Left ventricle myocardium inferior (tissue), 1 donor: ENCODE measurements at regions not wholly inside any gene's neighbourhood (a gene's known extent, or its start where the extent isn't known, plus 50 kb on each side); places are given as distances from the start of the nearest gene placed in this dataset.
A peak's percentile ranks its signal among the peaks of the same experiment; 100 is the strongest.

Source experiments
- DNase-seq: peaks from one replicate; pipeline ENCODE4 v3.0.0-alpha.2; 2020
- H3K27ac ChIP-seq: fragments of 200-600 bp; replicated peaks from 2 replicates; pipeline ENCODE4 v1.8.0; 2021
- H3K27me3 ChIP-seq: fragments of 200-600 bp; 2 replicates; pipeline ENCODE4 v1.8.0; 2021; ENCODE audit warnings: low read depth
- H3K36me3 ChIP-seq: fragments of 200-600 bp; 2 replicates; pipeline ENCODE4 v1.8.0; 2021
- H3K4me1 ChIP-seq: fragments of 200-600 bp; 2 replicates; pipeline ENCODE4 v1.8.0; 2021
- H3K4me3 ChIP-seq: fragments of 200-600 bp; 2 replicates; pipeline ENCODE4 v1.8.0; 2021; ENCODE audit warnings: mild to moderate bottlenecking, moderate library complexity
- H3K9me3 ChIP-seq: fragments of 200-600 bp; replicated peaks from 2 replicates; pipeline ENCODE4 v1.8.0; 2021
- intact Hi-C: fragments of 100-400 bp; cut with micrococcal nuclease; formaldehyde crosslinking; loops from one replicate; pipeline ENCODE4 v1.11.0; 2022
- TF ChIP-seq, protein P1 (sequence below): fragments of 200-600 bp; IDR thresholded peaks from 2 replicates; pipeline ENCODE4 v1.8.0; 2021; ENCODE audit warnings: antibody characterized with exemption, mild to moderate bottlenecking, borderline replicate concordance
- donor health status: DM: no; HTN: yes; CAD: no; lungs with severe emphysema.

GRCh38 chr12:88325076-88325815 is 183.1 kb downstream of the TMTC3 start:
- Histone ChIP-seq H3K4me1 (no peaks in the 10 kb centered on the region), H3K9me3 (no peaks in the 10 kb centered on the region), H3K4me3 (no peak overlapping the region), H3K27me3 (no peaks in the 10 kb centered on the region), H3K36me3 (no peaks in the 10 kb centered on the region), H3K27ac (peak overlapping the region; percentile 70)
- intact Hi-C loops: no loop called here
- DNase-seq: no peak
- TF ChIP-seq, protein P1, sequence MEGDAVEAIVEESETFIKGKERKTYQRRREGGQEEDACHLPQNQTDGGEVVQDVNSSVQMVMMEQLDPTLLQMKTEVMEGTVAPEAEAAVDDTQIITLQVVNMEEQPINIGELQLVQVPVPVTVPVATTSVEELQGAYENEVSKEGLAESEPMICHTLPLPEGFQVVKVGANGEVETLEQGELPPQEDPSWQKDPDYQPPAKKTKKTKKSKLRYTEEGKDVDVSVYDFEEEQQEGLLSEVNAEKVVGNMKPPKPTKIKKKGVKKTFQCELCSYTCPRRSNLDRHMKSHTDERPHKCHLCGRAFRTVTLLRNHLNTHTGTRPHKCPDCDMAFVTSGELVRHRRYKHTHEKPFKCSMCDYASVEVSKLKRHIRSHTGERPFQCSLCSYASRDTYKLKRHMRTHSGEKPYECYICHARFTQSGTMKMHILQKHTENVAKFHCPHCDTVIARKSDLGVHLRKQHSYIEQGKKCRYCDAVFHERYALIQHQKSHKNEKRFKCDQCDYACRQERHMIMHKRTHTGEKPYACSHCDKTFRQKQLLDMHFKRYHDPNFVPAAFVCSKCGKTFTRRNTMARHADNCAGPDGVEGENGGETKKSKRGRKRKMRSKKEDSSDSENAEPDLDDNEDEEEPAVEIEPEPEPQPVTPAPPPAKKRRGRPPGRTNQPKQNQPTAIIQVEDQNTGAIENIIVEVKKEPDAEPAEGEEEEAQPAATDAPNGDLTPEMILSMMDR: no peak

DNA sequence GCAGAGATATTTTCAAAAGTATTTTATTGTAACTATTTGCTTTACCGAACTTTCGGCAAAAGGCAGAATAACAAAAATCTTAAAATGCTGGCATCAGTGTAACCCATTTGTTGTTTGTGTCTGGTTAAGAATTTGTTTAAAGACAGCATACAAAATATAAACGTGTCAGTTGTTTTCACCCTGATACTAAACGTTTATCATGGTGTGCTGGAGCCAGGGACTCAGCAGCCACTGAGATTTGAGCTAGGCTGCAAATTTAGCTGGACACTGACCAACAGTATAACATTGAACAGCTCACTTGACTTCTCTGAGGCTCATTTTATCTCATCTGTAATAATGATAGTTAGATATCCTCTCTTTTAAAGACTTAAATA is 183.7 kb downstream of the TMTC3 start:
- Histone ChIP-seq H3K27me3 (no peaks in the 10 kb centered on the region), H3K27ac (peak overlapping the region; percentile 70), H3K4me3 (no peak overlapping the region), H3K9me3 (no peaks in the 10 kb centered on the region), H3K36me3 (no peaks in the 10 kb centered on the region), H3K4me1 (no peaks in the 10 kb centered on the region)
- TF ChIP-seq, protein P1: no peak
- intact Hi-C loops: no loop called here
- no peak for DNase-seq

DNA sequence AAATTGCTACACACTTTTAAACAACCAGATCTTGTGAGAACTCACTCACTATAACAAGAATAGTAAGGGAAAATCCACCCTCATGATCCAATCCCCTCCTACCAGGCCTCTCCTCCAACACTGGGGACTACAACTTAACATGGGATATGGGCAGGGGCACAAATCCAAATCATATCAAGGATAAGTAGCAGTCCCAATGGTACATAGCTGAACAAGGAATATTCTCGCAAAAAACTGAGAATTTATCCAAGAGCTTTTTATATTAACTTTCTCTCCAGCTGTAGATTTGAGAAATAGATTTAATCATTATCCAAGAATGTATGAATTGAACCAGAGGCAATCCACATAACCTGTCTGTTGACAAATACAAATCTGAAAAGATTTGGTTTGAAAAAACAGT is 185.2 kb downstream of the TMTC3 start:
- Histone ChIP-seq H3K9me3 (no peaks in the 10 kb centered on the region), H3K36me3 (no peaks in the 10 kb centered on the region), H3K4me1 (no peaks in the 10 kb centered on the region), H3K4me3 (no peak overlapping the region), H3K27ac (no peak overlapping the region), H3K27me3 (no peaks in the 10 kb centered on the region)
- intact Hi-C loops: no loop called here
- no peak for DNase-seq
- TF ChIP-seq, protein P1: no peak

DNA sequence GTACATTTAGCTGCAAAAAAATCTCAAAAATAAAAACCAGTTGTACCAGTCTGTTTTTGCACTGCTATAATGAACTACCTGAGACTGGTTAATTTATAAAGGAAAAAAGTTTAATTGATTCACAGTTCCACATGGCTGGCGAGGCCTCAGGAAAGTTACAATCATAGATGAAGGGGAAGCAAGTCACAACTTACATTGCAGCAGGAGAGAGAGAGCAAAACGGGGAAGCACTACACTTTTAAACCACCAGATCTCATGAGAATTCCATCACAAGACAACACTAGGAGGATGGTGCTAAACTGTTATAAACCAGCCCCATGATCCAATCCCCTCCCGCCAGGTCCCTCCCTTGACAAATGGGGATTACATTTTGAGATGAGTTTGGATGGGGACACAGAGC is 186.0 kb downstream of the TMTC3 start:
- intact Hi-C loops: no loop called here
- Histone ChIP-seq H3K9me3 (no peaks in the 10 kb centered on the region), H3K4me1 (no peaks in the 10 kb centered on the region), H3K27me3 (no peaks in the 10 kb centered on the region), H3K27ac (no peak overlapping the region), H3K4me3 (no peak overlapping the region), H3K36me3 (no peaks in the 10 kb centered on the region)
- no peak for DNase-seq
- TF ChIP-seq, protein P1: no peak

GRCh38 chr12:88329833-88330232 is 187.7 kb downstream of the TMTC3 start:
- no peak for DNase-seq
- intact Hi-C loops: no loop called here
- Histone ChIP-seq H3K36me3 (no peaks in the 10 kb centered on the region), H3K4me3 (no peak overlapping the region), H3K4me1 (no peaks in the 10 kb centered on the region), H3K27me3 (no peaks in the 10 kb centered on the region), H3K9me3 (no peaks in the 10 kb centered on the region), H3K27ac (no peak overlapping the region)
- TF ChIP-seq, protein P1: no peak
